IMR-90 (cell line): ENCODE measurements at regions not wholly inside any gene's neighbourhood (a gene's known extent, or its start where the extent isn't known, plus 50 kb on each side); places are given as distances from the start of the nearest gene placed in this dataset.

Experiments
- ATAC-seq: fragments of 200-7000 bp; cut with Tn5 transposase; 2 replicates; pipeline ENCODE4 v1.9.1; 2020; ENCODE audit warnings: low read depth, mild to moderate bottlenecking, moderate library complexity
- BruUV-seq: library from RNA; stranded (reverse); fragments of 400-500 nt; replicated peaks from 2 replicates; lab custom pipeline; 2021; lab: Mats Ljungman, UMichigan
- CTCF ChIA-PET: fragments of 300-600 bp; formaldehyde crosslinking; extraction: SDS; loops from one replicate; lab custom pipeline; 2021; ENCODE audit warnings: antibody characterized with exemption; lab: Yijun Ruan, JAX
- POLR2A ChIA-PET: fragments of 300-600 bp; sonication (Branson Sonifier 250); formaldehyde crosslinking; loops from one replicate; lab custom pipeline; 2022; ENCODE audit warnings: antibody characterized with exemption; ENCODE audit not compliant: unreplicated experiment; lab: Charles Lee
- DNase-seq: peaks from one replicate; pipeline ENCODE4 v3.0.0; 2013
- H2AFZ ChIP-seq: replicated peaks from 2 replicates; pipeline ENCODE3; 2013; ENCODE audit warnings: low read length, mild to moderate bottlenecking; ENCODE audit not compliant: poor library complexity
- H2AK5ac ChIP-seq: 2 replicates; pipeline ENCODE4 v1.6.1; 2013; ENCODE audit warnings: low read depth, low read length, inconsistent platforms
- H2AK9ac ChIP-seq: replicated peaks from 2 replicates; pipeline ENCODE3; 2013; ENCODE audit warnings: mild to moderate bottlenecking, low read depth, low read length, moderate library complexity; ENCODE audit not compliant: poor library complexity
- H2BK120ac ChIP-seq: 2 replicates; pipeline ENCODE4 v1.6.1; 2013; ENCODE audit warnings: low read depth, low read length, inconsistent platforms
- H2BK15ac ChIP-seq: 3 replicates; pipeline ENCODE4 v1.6.1; 2013; ENCODE audit warnings: low read depth, low read length, inconsistent platforms
- H2BK20ac ChIP-seq: 2 replicates; pipeline ENCODE4 v1.6.1; 2013; ENCODE audit warnings: low read depth, mild to moderate bottlenecking, inconsistent platforms, low read length, moderate library complexity
- H2BK5ac ChIP-seq: 2 replicates; pipeline ENCODE4 v1.6.1; 2013; ENCODE audit warnings: mild to moderate bottlenecking, low read depth, low read length, inconsistent platforms; ENCODE audit not compliant: poor library complexity, severe bottlenecking
- H3K14ac ChIP-seq: replicated peaks from 2 replicates; pipeline ENCODE4 v1.6.1; 2013; ENCODE audit warnings: low read depth, low read length, inconsistent platforms
- H3K18ac ChIP-seq: 2 replicates; pipeline ENCODE4 v1.6.1; 2013; ENCODE audit warnings: low read depth, low read length, control low read depth
- H3K23ac ChIP-seq: 2 replicates; pipeline ENCODE4 v1.6.1; 2013; ENCODE audit warnings: low read depth, low read length, inconsistent platforms
- H3K27ac ChIP-seq: 2 replicates; pipeline ENCODE4 v1.5.1; 2013; ENCODE audit warnings: mild to moderate bottlenecking, control low read depth, low read length; ENCODE audit not compliant: insufficient read depth
- H3K27me3 ChIP-seq: 2 replicates; pipeline ENCODE4 v1.6.1; 2013; ENCODE audit warnings: low read length; ENCODE audit not compliant: control insufficient read depth, insufficient read depth
- H3K36me3 ChIP-seq: 2 replicates; pipeline ENCODE4 v1.6.1; 2013; ENCODE audit warnings: low read length, mixed read lengths; ENCODE audit not compliant: control insufficient read depth, insufficient read depth
- H3K4ac ChIP-seq: 2 replicates; pipeline ENCODE4 v1.6.1; 2013; ENCODE audit warnings: low read depth, low read length, inconsistent platforms
- H3K4me1 ChIP-seq: 2 replicates; pipeline ENCODE4 v1.6.1; 2013; ENCODE audit warnings: low read length, mixed read lengths; ENCODE audit not compliant: control insufficient read depth, insufficient read depth
- H3K4me2 ChIP-seq: 2 replicates; pipeline ENCODE4 v1.6.1; 2013; ENCODE audit warnings: low read depth, mild to moderate bottlenecking, control low read depth, low read length, moderate library complexity
- H3K4me3 ChIP-seq: 2 replicates; pipeline ENCODE4 v1.5.1; 2013; ENCODE audit warnings: low read depth, mild to moderate bottlenecking, control low read depth, low read length, moderate library complexity; ENCODE audit not compliant: insufficient read depth
- H3K56ac ChIP-seq: 2 replicates; pipeline ENCODE4 v1.6.1; 2013; ENCODE audit warnings: low read length, inconsistent platforms; ENCODE audit not compliant: insufficient read depth; ENCODE audit errors: extremely low read depth
- H3K79me1 ChIP-seq, 2 experiments: 2 replicates each; pipeline ENCODE4 v1.6.1; 2013; ENCODE audit warnings: low read length in 2 of 2, inconsistent platforms in 1 of 2, low read depth in 1 of 2
- H3K9ac ChIP-seq: 2 replicates; pipeline ENCODE4 v1.6.1; 2013; ENCODE audit warnings: low read depth, low read length, control low read depth
- H3K9me1 ChIP-seq: 2 replicates; pipeline ENCODE4 v1.6.1; 2013; ENCODE audit warnings: low read length, inconsistent platforms; ENCODE audit not compliant: insufficient read depth
- H3K9me3 ChIP-seq: 2 replicates; pipeline ENCODE4 v1.6.1; 2013; ENCODE audit warnings: low read length; ENCODE audit not compliant: control insufficient read depth, insufficient read depth
- H4K20me1 ChIP-seq: 2 replicates; pipeline ENCODE4 v1.6.1; 2013; ENCODE audit warnings: low read length, inconsistent platforms; ENCODE audit not compliant: insufficient read depth
- H4K5ac ChIP-seq: 2 replicates; pipeline ENCODE4 v1.6.1; 2013; ENCODE audit warnings: mild to moderate bottlenecking, low read depth, low read length, control low read depth
- H4K8ac ChIP-seq, 2 experiments: 2 replicates each; pipeline ENCODE4 v1.6.1; 2013; ENCODE audit warnings: low read depth in 2 of 2, low read length in 2 of 2, control low read depth in 1 of 2, inconsistent platforms in 1 of 2
- H4K91ac ChIP-seq: 2 replicates; pipeline ENCODE4 v1.6.1; 2013; ENCODE audit warnings: low read depth, low read length, inconsistent platforms; ENCODE audit not compliant: insufficient read depth
- BHLHE40 ChIP-seq: fragments of 150-350 bp; IDR thresholded peaks from 2 replicates; pipeline ENCODE4 v1.6.1; 2016; ENCODE audit warnings: mild to moderate bottlenecking, low read depth, low read length
- CEBPB ChIP-seq: IDR thresholded peaks from 2 replicates; pipeline ENCODE4 v1.6.1; 2012; ENCODE audit warnings: low read depth, low read length, improper control_type of control experiment
- CTCF ChIP-seq: conservative IDR thresholded peaks from 2 replicates; pipeline ENCODE4 v1.5.1; 2012; ENCODE audit warnings: mild to moderate bottlenecking, low read depth, low read length, improper control_type of control experiment
- ELK1 ChIP-seq: fragments of 150-350 bp; IDR thresholded peaks from 2 replicates; pipeline ENCODE4 v1.6.1; 2016; ENCODE audit warnings: low read depth, mild to moderate bottlenecking, low read length, moderate library complexity, borderline replicate concordance
- MAFK ChIP-seq: IDR thresholded peaks from 2 replicates; pipeline ENCODE4 v1.6.1; 2012; ENCODE audit warnings: low read depth, low read length, improper control_type of control experiment
- MXI1 ChIP-seq: IDR thresholded peaks from 2 replicates; pipeline ENCODE4 v1.6.1; 2012; ENCODE audit warnings: low read depth, mild to moderate bottlenecking, low read length, moderate library complexity, borderline replicate concordance
- POLR2A ChIP-seq: IDR thresholded peaks from 2 replicates; pipeline ENCODE4 v1.6.1; 2012; ENCODE audit warnings: mild to moderate bottlenecking, low read depth, low read length
- RAD21 ChIP-seq: IDR thresholded peaks from 2 replicates; pipeline ENCODE4 v1.6.1; 2012; ENCODE audit warnings: low read length, improper control_type of control experiment
- RCOR1 ChIP-seq: IDR thresholded peaks from 2 replicates; pipeline ENCODE4 v1.6.1; 2012; ENCODE audit warnings: mild to moderate bottlenecking, low read length, improper control_type of control experiment; ENCODE audit not compliant: insufficient replicate concordance
- RFX5 ChIP-seq: IDR thresholded peaks from 2 replicates; pipeline ENCODE4 v1.8.0; 2012; ENCODE audit warnings: low read depth, mild to moderate bottlenecking, low read length, moderate library complexity
- USF2 ChIP-seq: fragments of 150-350 bp; IDR thresholded peaks from 2 replicates; pipeline ENCODE4 v1.6.1; 2017; ENCODE audit warnings: mild to moderate bottlenecking, antibody characterized with exemption, low read length, low read depth
- WGBS, 2 experiments: methylation state at CpG; one replicate each; pipeline versions ENCODE4 v1.1.5 to v1.1.7; 2013; ENCODE audit warnings: missing lambda C conversion rate in 2 of 2; ENCODE audit not compliant: insufficient read length in 1 of 2; ENCODE audit errors: extremely low coverage in 2 of 2; 5-methylcytosine and 5-hydroxymethylcytosine counted together
- dilution Hi-C: fragments of 300-500 bp; cut with HindIII; formaldehyde crosslinking; loops from one replicate; pipeline ENCODE4 v1.14.3; 2018; ENCODE audit warnings: low sequenced_read_pairs; ENCODE audit not compliant: unreplicated experiment
- in situ Hi-C: fragments of 300-500 bp; cut with MboI; formaldehyde crosslinking; loops from 3 replicates; pipeline ENCODE4 v1.14.3; 2019; ENCODE audit warnings: low sequenced_read_pairs, inconsistent platforms, mixed read lengths
- intact Hi-C: fragments of 100-400 bp; cut with micrococcal nuclease; formaldehyde crosslinking; loops from 2 replicates; pipeline ENCODE4 v1.10.0; 2022

- Histone ChIP-seq H3K14ac (no peak overlapping the region), H2AK5ac (no peak overlapping the region), H3K23ac (no peak overlapping the region), H3K4me1 (peaks cover 2% of the 10 kb centered on the region; the same call in 1 of the 2 replicates), H3K27ac (no peak overlapping the region), H3K36me3 (no peaks in the 10 kb centered on the region), H2BK120ac (no peak overlapping the region; the same call in 1 of the 2 replicates), H3K4me3 (no peak overlapping the region), H2BK15ac (no peak overlapping the region), H2AK9ac (no peak overlapping the region), H3K9me1 (no peaks in the 10 kb centered on the region), H4K5ac (no peak overlapping the region), H4K20me1 (no peaks in the 10 kb centered on the region), H3K9ac (no peak overlapping the region), H3K56ac (no peak overlapping the region), H3K79me1 (no peaks in the 10 kb centered on the region), H2BK20ac (no peak overlapping the region), H3K9me3 (no peaks in the 10 kb centered on the region), H3K4ac (no peak overlapping the region), H4K91ac (no peak overlapping the region), H3K4me2 (no peak overlapping the region), H3K18ac (no peak overlapping the region), H2BK5ac (no peak overlapping the region), H3K27me3 (no peaks in the 10 kb centered on the region), H2AFZ (no peak overlapping the region), H4K8ac (no peak overlapping the region)
- CTCF ChIA-PET: no interaction called here
- intact Hi-C loops: no loop called here
- no TSS peak for BruUV-seq
- no peak for TF ChIP-seq MXI1
- TF ChIP-seq CEBPB: no peak
- TF ChIP-seq MAFK: no peak
- TF ChIP-seq CTCF: no peak
- TF ChIP-seq POLR2A: no peak
- no peak for TF ChIP-seq RAD21
- no peak for TF ChIP-seq RCOR1
- TF ChIP-seq RFX5: no peak
- no peak for TF ChIP-seq ELK1
- TF ChIP-seq USF2: no peak
- no peak for TF ChIP-seq BHLHE40
- in situ Hi-C loops: loop anchor here (25.0 kb wide), 1 partner anchor 928 kb away; no protein-coding TSS in a partner anchor
- DNase-seq (no peak), ATAC-seq (no peak)
- POLR2A ChIA-PET: no interaction called here
- dilution Hi-C loops: no loop called here
- WGBS, 2 experiments: 33% methylated on average over 1 of the region's 1 CpG; no CpG with 5 or more reads in 1 of the 2 experiments
These were observed 74.9 kb upstream of the IQCM start for GRCh38 chr4:149890531-149890930.
